ENCODE measurements at regions not wholly inside any gene's neighbourhood (a gene's known extent, or its start where the extent isn't known, plus 50 kb on each side); places are given as distances from the start of the nearest gene placed in this dataset.

DNA sequence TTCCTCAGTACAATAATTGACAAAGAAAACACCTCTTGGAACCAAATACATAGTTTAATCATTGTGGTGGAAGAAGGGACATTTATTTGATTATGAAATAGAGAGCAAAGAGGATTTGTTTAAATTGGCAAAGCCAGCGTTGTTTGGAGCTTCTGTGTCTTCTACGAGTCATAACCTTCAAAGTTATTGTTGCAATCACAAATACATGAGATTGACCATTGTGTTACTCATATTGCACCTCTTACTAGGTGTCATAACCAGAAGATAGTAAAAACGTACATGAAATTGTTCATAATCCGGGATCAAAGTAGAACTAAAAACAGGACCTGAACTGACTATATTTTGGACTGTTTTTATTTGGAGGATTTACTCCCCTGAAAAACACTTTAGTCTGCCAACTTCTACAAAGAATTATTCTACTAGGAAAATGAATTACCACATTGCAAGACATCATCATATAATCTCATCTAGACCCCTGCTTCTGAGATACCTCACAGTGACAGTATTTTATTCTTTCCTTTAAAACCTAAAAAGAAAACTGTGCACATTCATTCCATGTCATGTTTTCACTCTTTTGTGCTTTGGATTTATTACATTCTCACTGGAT lies 151.7 kb upstream of the KLF7 start:
- in situ Hi-C loops (cut with HindIII; ENCODE audit: low sequenced_read_pairs), result no loop called here
- no peak overlapping the region for H3K4me3 ChIP-seq (ENCODE audit: low read depth, low read length)
- peak; percentile 29 for DNase-seq (ENCODE audit: low read depth, low spot score)
- TF ChIP-seq, protein P1, sequence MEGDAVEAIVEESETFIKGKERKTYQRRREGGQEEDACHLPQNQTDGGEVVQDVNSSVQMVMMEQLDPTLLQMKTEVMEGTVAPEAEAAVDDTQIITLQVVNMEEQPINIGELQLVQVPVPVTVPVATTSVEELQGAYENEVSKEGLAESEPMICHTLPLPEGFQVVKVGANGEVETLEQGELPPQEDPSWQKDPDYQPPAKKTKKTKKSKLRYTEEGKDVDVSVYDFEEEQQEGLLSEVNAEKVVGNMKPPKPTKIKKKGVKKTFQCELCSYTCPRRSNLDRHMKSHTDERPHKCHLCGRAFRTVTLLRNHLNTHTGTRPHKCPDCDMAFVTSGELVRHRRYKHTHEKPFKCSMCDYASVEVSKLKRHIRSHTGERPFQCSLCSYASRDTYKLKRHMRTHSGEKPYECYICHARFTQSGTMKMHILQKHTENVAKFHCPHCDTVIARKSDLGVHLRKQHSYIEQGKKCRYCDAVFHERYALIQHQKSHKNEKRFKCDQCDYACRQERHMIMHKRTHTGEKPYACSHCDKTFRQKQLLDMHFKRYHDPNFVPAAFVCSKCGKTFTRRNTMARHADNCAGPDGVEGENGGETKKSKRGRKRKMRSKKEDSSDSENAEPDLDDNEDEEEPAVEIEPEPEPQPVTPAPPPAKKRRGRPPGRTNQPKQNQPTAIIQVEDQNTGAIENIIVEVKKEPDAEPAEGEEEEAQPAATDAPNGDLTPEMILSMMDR (IDR thresholded peaks at IDR 0.05; ENCODE audit: low read depth, low read length), result no peak

DNA sequence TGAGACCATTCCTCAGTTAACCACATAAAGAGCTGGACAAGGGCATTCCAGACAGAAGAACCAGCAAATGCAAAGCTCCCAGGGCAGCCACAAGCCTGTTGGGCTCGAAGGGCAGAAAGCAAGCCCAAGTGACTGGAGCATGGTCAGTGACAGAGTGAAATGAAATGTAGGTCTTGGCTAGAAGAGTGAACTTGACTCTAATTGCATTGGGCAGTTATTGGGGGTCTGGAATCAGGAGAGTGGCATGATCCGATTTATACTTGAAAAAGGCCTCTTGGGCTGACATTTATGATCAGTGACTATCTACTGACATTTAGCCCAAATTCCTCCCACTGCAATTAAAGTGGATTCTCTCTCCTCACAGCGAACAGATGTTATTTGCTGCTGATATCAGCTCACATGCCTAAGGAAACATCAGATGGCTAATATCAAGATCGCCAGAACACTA lies 152.5 kb upstream of the KLF7 start:
- TF ChIP-seq, protein P1 (IDR thresholded peaks at IDR 0.05; ENCODE audit: low read depth, low read length), result no peak
- peak; percentile 23 for DNase-seq (ENCODE audit: low read depth, low spot score)
- H3K4me3 ChIP-seq (ENCODE audit: low read depth, low read length), result no peak overlapping the region
- in situ Hi-C loops (cut with HindIII; ENCODE audit: low sequenced_read_pairs), result no loop called here

DNA sequence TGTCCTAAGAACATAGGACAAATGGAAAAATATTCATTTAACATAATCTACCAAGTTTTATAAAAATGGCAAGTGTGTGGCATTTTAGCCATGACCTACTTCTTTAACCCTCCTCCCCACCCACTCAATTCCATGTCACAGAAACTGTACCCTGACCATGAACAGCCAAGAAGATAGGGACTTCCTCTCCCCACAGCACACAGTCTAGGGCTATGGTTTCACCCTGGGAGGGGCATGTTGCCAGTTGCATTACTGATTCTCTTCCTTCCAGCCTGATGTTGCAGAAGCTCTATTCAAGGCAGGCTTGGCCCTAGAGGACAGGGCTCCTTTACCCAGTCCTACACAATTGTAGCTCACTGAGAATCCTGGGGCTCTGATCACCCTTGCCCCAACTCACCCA lies 153.6 kb upstream of the KLF7 start:
- in situ Hi-C loops (cut with HindIII; ENCODE audit: low sequenced_read_pairs), result no loop called here
- TF ChIP-seq, protein P1 (IDR thresholded peaks at IDR 0.05; ENCODE audit: low read depth, low read length), result no peak
- no peak for DNase-seq (ENCODE audit: low read depth, low spot score)
- no peak overlapping the region for H3K4me3 ChIP-seq (ENCODE audit: low read depth, low read length)

DNA sequence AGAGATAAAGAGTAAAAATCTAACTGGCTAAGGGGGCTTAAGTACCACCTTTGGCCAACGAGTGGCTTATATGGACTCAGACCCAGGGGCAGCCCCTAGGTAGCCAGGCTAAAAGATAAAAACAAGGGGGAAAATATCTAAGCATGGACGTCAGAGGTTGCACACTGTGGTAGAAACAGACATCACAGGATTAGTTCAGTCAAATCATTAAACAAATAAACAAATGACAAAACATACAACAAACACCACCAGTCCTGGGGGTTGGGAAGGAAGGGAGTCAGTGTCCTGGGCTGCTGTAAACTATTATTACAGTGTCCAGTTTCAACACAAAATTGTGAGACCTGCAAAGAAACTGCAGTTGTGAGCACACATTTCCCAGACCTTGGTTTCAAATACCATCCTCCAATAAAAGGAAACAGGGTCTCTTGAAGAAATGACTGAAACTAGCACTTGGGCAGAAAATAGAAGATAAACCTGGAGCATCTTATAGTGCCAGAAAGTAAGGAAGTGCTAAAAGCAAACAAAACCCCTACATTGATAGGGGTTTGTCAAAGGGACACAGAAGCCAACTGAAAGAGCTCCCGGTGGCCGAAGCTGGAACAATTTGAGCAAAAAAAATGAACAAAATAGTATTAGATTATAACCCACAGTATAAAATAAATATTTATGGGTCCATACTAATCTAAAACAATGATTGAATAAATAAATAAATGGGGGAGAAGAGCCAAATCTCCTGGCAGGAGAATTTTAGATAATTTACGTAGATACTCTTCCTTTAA lies 154.8 kb upstream of the KLF7 start:
- in situ Hi-C loops (cut with HindIII; ENCODE audit: low sequenced_read_pairs), result no loop called here
- H3K4me3 ChIP-seq (ENCODE audit: low read depth, low read length), result no peak overlapping the region
- TF ChIP-seq, protein P1 (IDR thresholded peaks at IDR 0.05; ENCODE audit: low read depth, low read length), result peak; percentile 9
- DNase-seq (ENCODE audit: low read depth, low spot score), result no peak

DNA sequence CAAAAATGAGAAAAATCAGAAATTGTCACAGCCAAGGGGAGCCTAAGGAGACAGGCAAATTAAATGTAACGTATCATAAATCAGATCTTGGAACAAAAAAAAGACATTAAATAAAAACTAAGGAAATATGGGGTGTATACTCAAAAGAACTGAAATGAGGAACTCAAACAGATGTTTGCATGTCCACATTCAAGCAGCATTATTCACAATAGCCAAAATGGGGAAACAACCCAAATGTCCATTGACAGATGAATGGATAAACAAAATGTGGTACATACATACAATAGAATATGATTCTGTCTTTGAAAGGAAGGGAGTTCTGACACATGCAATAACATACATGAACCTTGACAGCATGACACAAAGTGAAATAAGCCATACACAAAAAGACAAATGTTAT lies 155.8 kb upstream of the KLF7 start:
- H3K4me3 ChIP-seq (ENCODE audit: low read depth, low read length), result no peak overlapping the region
- in situ Hi-C loops (cut with HindIII; ENCODE audit: low sequenced_read_pairs), result no loop called here
- TF ChIP-seq, protein P1 (IDR thresholded peaks at IDR 0.05; ENCODE audit: low read depth, low read length), result no peak
- no peak for DNase-seq (ENCODE audit: low read depth, low spot score)

DNA sequence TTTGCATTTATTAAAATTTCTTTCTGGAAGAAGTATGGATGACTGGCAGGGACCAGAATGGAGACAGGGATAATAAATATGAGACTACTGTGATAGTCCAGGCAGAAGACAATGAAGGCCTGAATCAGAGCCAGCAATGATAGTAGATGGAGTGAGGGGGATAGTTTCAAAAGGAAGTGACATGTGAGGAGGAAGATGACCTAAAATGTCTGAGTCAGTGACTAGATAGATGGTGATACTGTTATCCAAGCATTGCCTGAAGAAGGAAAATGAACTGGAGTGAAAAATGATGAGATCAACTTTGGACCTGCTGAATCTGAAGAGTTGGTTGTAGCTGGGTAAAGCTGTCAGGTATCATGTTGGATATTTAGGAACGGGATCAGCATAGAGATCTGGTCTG lies 158.3 kb upstream of the KLF7 start:
- in situ Hi-C loops (cut with HindIII; ENCODE audit: low sequenced_read_pairs), result no loop called here
- DNase-seq (ENCODE audit: low read depth, low spot score), result no peak
- TF ChIP-seq, protein P1 (IDR thresholded peaks at IDR 0.05; ENCODE audit: low read depth, low read length), result no peak
- H3K4me3 ChIP-seq (ENCODE audit: low read depth, low read length), result no peak overlapping the region

Measured in astrocyte of the spinal cord (primary cell).